ENCODE measurements at regions not wholly inside any gene's neighbourhood (a gene's known extent, or its start where the extent isn't known, plus 50 kb on each side); places are given as distances from the start of the nearest gene placed in this dataset.
"Not testable (repeated sequence)": the region's sequence is repeated elsewhere in the genome, so short reads cannot be mapped to it uniquely, and the experiment has no call there.

- not testable (repeated sequence) for DNase-seq
Measured at GRCh38 chr1:99444211-99444927, 180.1 kb downstream of the PLPPR4 start.

- DNase-seq, result no peak
Measured at GRCh38 chr1:99445071-99445470, 180.8 kb downstream of the PLPPR4 start.

- DNase-seq, result no peak
Measured at GRCh38 chr1:99445486-99445885, 181.2 kb downstream of the PLPPR4 start.

GRCh38 chr1:99447721-99448120, 183.4 kb downstream of the PLPPR4 start:
- no peak for DNase-seq

- no peak for DNase-seq
Measured at GRCh38 chr1:99455760-99456159, 190.2 kb upstream of the PALMD start.

GRCh38 chr1:99456536-99456935, 189.4 kb upstream of the PALMD start:
- no peak for DNase-seq

- no peak for DNase-seq
Measured at GRCh38 chr1:99457381-99458165, 188.3 kb upstream of the PALMD start.

GRCh38 chr1:99461499-99461898, 184.4 kb upstream of the PALMD start:
- no peak for DNase-seq

- DNase-seq, result no peak
Measured at GRCh38 chr1:99464738-99465137, 181.2 kb upstream of the PALMD start.

- DNase-seq, result no peak
Measured at GRCh38 chr1:99465176-99465900, 180.6 kb upstream of the PALMD start.

- DNase-seq, result no peak
Measured at GRCh38 chr1:99467645-99468044, 178.3 kb upstream of the PALMD start.

- DNase-seq, result no peak
Measured at GRCh38 chr1:99469550-99469971, 176.4 kb upstream of the PALMD start.

- DNase-seq, result no peak
Measured at GRCh38 chr1:99472893-99473292, 173.0 kb upstream of the PALMD start.

- DNase-seq, result no peak
Measured at GRCh38 chr1:99474350-99474893, 171.5 kb upstream of the PALMD start.

GRCh38 chr1:99476058-99476457, 169.9 kb upstream of the PALMD start:
- DNase-seq, result no peak

- peak; percentile 51 to 82 for DNase-seq
Measured at GRCh38 chr1:99481391-99481996, 164.4 kb upstream of the PALMD start.

- no peak for DNase-seq
Measured at GRCh38 chr1:99482286-99482685, 163.6 kb upstream of the PALMD start.

- DNase-seq, result no peak
Measured at GRCh38 chr1:99482750-99483149, 163.2 kb upstream of the PALMD start.

- DNase-seq, result no peak
Measured at GRCh38 chr1:99490031-99490430, 155.9 kb upstream of the PALMD start.

- no peak for DNase-seq
Measured at GRCh38 chr1:99496067-99496466, 149.8 kb upstream of the PALMD start.

- no peak for DNase-seq
Measured at GRCh38 chr1:99497690-99498089, 148.2 kb upstream of the PALMD start.

GRCh38 chr1:99500541-99500940, 145.4 kb upstream of the PALMD start:
- no peak for DNase-seq

GRCh38 chr1:99501871-99502270, 144.0 kb upstream of the PALMD start:
- DNase-seq, result no peak
